Neural cell (in vitro differentiated cells): ENCODE measurements at regions not wholly inside any gene's neighbourhood (a gene's known extent, or its start where the extent isn't known, plus 50 kb on each side); places are given as distances from the start of the nearest gene placed in this dataset.

ENCODE experiments used
- H2AFZ ChIP-seq: fragments of 200-600, 300-800 bp; sonication (generic), shearing (Covaris generic); 2 replicates; pipeline ENCODE4 v1.6.0; 2014; ENCODE audit warnings: low read depth, mild to moderate bottlenecking, antibody characterized with exemption, low read length, moderate library complexity
- H3F3A ChIP-seq: fragments of 200-600 bp; shearing (Covaris generic); 2 replicates; pipeline ENCODE4 v1.6.1; 2016; ENCODE audit warnings: mild to moderate bottlenecking, moderate library complexity, mixed read lengths, antibody characterized with exemption, low read length; ENCODE audit not compliant: insufficient read depth, poor library complexity, severe bottlenecking
- H3K27ac ChIP-seq: fragments of 200-600, 300-800 bp; sonication (generic), shearing (Covaris generic); 2 replicates; pipeline ENCODE4 v1.5.1; 2014; ENCODE audit warnings: mild to moderate bottlenecking, low read length, moderate library complexity
- H3K27me3 ChIP-seq: fragments of 300-800, 200-600 bp; sonication (generic), shearing (Covaris generic); 2 replicates; pipeline ENCODE4 v1.6.0; 2014; ENCODE audit warnings: mild to moderate bottlenecking, low read depth, low read length, moderate library complexity; ENCODE audit not compliant: insufficient read depth
- H3K36me3 ChIP-seq: fragments of 300-800, 200-600 bp; sonication (generic), shearing (Covaris generic); 2 replicates; pipeline ENCODE4 v1.5.1; 2014; ENCODE audit warnings: mild to moderate bottlenecking, antibody characterized with exemption, low read length, moderate library complexity; ENCODE audit not compliant: insufficient read depth
- H3K4me2 ChIP-seq: fragments of 300-800, 200-600 bp; sonication (generic), shearing (Covaris generic); 2 replicates; pipeline ENCODE4 v1.6.0; 2014; ENCODE audit warnings: mild to moderate bottlenecking, low read length
- H3K4me3 ChIP-seq: fragments of 300-800, 200-600 bp; sonication (generic), shearing (Covaris generic); 2 replicates; pipeline ENCODE4 v1.5.1; 2014; ENCODE audit warnings: mild to moderate bottlenecking, low read length, moderate library complexity
- H3K79me2 ChIP-seq: fragments of 200-600 bp; shearing (Covaris generic); replicated peaks from 2 replicates; pipeline ENCODE4 v1.6.0; 2014; ENCODE audit warnings: mild to moderate bottlenecking, low read length, moderate library complexity; ENCODE audit not compliant: insufficient read depth
- H3K9ac ChIP-seq: fragments of 300-800, 200-600 bp; sonication (generic), shearing (Covaris generic); 2 replicates; pipeline ENCODE4 v1.6.1; 2016; ENCODE audit warnings: mild to moderate bottlenecking, low read length, mixed read lengths
- H3K9me2 ChIP-seq: fragments of 200-600 bp; shearing (Covaris generic); 2 replicates; pipeline ENCODE4 v1.6.1; 2016; ENCODE audit warnings: mild to moderate bottlenecking, low read length, mixed read lengths; ENCODE audit not compliant: insufficient read depth
- H3K9me3 ChIP-seq: fragments of 200-600, 300-800 bp; sonication (generic), shearing (Covaris generic); 2 replicates; pipeline ENCODE4 v1.6.1; 2016; ENCODE audit warnings: mild to moderate bottlenecking, mixed run types, low read length, moderate library complexity, mixed read lengths
- H4K20me1 ChIP-seq: fragments of 200-600 bp; shearing (Covaris generic); 2 replicates; pipeline ENCODE4 v1.6.1; 2016; ENCODE audit warnings: mild to moderate bottlenecking, mixed run types; ENCODE audit not compliant: insufficient read depth
- EP300 ChIP-seq: fragments of 450-650 bp; conservative IDR thresholded peaks from 2 replicates; pipeline ENCODE4 v1.6.1; 2014; ENCODE audit warnings: antibody characterized with exemption, mild to moderate bottlenecking, moderate library complexity; ENCODE audit not compliant: poor library complexity, severe bottlenecking
- EZH2 ChIP-seq: fragments of 200-600, 300-800 bp; shearing (Covaris generic), sonication (generic); IDR thresholded peaks from 2 replicates; pipeline ENCODE4 v1.6.1; 2014; ENCODE audit warnings: antibody characterized with exemption, low read length, borderline replicate concordance, mild to moderate bottlenecking; ENCODE audit not compliant: insufficient read depth, poor library complexity, severe bottlenecking
- MXI1 ChIP-seq: fragments of 450-650 bp; conservative IDR thresholded peaks from 2 replicates; pipeline ENCODE4 v1.6.1; 2014; ENCODE audit warnings: antibody characterized with exemption, mild to moderate bottlenecking; ENCODE audit not compliant: poor library complexity, severe bottlenecking
- POLR2AphosphoS5 ChIP-seq: IDR thresholded peaks from 2 replicates; pipeline ENCODE4 v1.6.1; 2012
- RAD21 ChIP-seq: fragments of 450-650 bp; conservative IDR thresholded peaks from 2 replicates; pipeline ENCODE4 v1.6.1; 2014; ENCODE audit warnings: antibody characterized with exemption, mild to moderate bottlenecking, moderate library complexity
- REST ChIP-seq: IDR thresholded peaks from 2 replicates; pipeline ENCODE4 v1.6.1; 2012; ENCODE audit warnings: borderline replicate concordance
- SMC3 ChIP-seq: fragments of 450-650 bp; conservative IDR thresholded peaks from 2 replicates; pipeline ENCODE4 v1.6.1; 2014; ENCODE audit warnings: antibody characterized with exemption, mild to moderate bottlenecking, moderate library complexity; ENCODE audit not compliant: poor library complexity
- TAF1 ChIP-seq: IDR thresholded peaks from 2 replicates; pipeline ENCODE4 v1.6.1; 2012; ENCODE audit warnings: low read depth
- TF ChIP-seq, protein P1 (sequence below): fragments of 450-650 bp; IDR thresholded peaks from 2 replicates; pipeline ENCODE4 v1.5.1; 2014; ENCODE audit warnings: antibody characterized with exemption, mild to moderate bottlenecking, moderate library complexity; ENCODE audit not compliant: poor library complexity, severe bottlenecking

- no peak overlapping the region for H2AFZ ChIP-seq
- no peaks in the 10 kb centered on the region for H3K9me3 ChIP-seq
- H3K4me2 ChIP-seq = no peak overlapping the region
- no peaks in the 10 kb centered on the region for H3K79me2 ChIP-seq
- H3K36me3 ChIP-seq = no peaks in the 10 kb centered on the region
- no peaks in the 10 kb centered on the region for H3K9me2 ChIP-seq
- TF ChIP-seq MXI1 (no peak), EP300 (no peak), RAD21 (no peak)
- TF ChIP-seq, protein P1, sequence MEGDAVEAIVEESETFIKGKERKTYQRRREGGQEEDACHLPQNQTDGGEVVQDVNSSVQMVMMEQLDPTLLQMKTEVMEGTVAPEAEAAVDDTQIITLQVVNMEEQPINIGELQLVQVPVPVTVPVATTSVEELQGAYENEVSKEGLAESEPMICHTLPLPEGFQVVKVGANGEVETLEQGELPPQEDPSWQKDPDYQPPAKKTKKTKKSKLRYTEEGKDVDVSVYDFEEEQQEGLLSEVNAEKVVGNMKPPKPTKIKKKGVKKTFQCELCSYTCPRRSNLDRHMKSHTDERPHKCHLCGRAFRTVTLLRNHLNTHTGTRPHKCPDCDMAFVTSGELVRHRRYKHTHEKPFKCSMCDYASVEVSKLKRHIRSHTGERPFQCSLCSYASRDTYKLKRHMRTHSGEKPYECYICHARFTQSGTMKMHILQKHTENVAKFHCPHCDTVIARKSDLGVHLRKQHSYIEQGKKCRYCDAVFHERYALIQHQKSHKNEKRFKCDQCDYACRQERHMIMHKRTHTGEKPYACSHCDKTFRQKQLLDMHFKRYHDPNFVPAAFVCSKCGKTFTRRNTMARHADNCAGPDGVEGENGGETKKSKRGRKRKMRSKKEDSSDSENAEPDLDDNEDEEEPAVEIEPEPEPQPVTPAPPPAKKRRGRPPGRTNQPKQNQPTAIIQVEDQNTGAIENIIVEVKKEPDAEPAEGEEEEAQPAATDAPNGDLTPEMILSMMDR = no peak
- no peaks in the 10 kb centered on the region for H3K27me3 ChIP-seq
- H3K4me3 ChIP-seq = no peak overlapping the region
- H3K27ac ChIP-seq = no peak overlapping the region
- H3K9ac ChIP-seq = no peak overlapping the region
- H4K20me1 ChIP-seq = no peaks in the 10 kb centered on the region
- no peaks in the 10 kb centered on the region for H3F3A ChIP-seq
These were observed 450.7 kb downstream of the FOXO1 start for GRCh38 chr13:40215747-40216146.

DNA sequence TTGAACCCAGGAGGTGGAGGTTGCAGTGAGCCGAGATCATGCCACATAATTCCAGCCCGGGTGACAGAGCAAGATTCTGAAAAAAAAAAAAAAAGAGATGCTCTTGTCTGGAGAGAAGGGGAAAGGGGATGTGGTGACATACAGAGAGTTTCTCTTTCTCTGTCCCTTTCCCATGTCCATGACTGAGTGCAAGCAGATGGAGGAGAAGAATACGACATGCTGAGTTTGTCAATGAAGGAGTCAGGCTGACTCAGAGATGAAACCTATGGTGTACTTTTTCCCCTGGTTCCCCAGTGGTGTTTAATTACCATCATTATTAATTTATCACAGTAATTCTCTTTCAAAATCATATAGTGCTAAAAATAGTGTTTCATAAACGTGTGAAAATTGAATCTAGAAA lies 448.8 kb downstream of the FOXO1 start:
- Histone ChIP-seq H3K4me2 (no peak overlapping the region), H3K4me3 (no peak overlapping the region), H3F3A (peaks cover 4% of the 10 kb centered on the region), H3K9ac (no peak overlapping the region), H4K20me1 (no peaks in the 10 kb centered on the region), H2AFZ (no peak overlapping the region), H3K27me3 (no peaks in the 10 kb centered on the region), H3K79me2 (no peaks in the 10 kb centered on the region), H3K36me3 (no peaks in the 10 kb centered on the region), H3K9me3 (no peaks in the 10 kb centered on the region), H3K9me2 (no peaks in the 10 kb centered on the region), H3K27ac (no peak overlapping the region)
- TF ChIP-seq SMC3 (no peak), EP300 (no peak)

DNA sequence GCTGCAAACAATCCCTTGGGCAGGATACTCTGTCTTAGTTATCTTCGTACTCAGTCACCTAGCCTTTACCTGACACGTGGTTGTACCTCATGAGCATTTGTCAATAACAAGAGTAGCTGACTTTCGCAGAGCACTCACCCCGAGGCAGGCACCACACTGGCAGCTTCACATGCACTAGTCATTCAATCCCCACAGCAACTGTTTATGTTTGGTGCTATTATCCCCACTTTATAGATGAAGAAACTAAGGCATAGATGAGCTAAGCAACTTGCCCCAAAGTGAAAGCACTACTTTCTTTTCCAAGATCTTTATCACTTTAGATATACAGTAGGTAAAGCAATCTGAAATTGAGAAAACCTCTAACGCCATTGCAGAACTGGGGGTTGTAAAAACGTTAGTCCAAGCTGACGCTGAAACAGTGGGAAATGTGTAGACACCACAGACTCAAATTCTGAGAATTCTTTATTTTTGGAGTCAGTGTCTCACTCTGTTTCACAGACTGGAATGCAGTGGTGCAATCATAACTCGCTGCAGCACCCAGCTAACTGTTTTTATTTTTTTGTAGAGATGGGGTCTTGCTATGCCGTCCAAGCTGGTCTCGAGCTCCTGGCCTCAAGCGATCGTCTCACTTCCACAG lies 446.0 kb downstream of the FOXO1 start:
- Histone ChIP-seq H3F3A (peaks cover 6% of the 10 kb centered on the region), H3K9me2 (no peaks in the 10 kb centered on the region), H3K4me3 (no peak overlapping the region), H3K4me2 (no peak overlapping the region), H3K36me3 (no peaks in the 10 kb centered on the region), H3K27me3 (no peaks in the 10 kb centered on the region), H2AFZ (no peak overlapping the region), H3K79me2 (no peaks in the 10 kb centered on the region), H3K9me3 (no peaks in the 10 kb centered on the region), H4K20me1 (no peaks in the 10 kb centered on the region), H3K9ac (no peak overlapping the region), H3K27ac (no peak overlapping the region)
- TF ChIP-seq TAF1 = no peak
- no peak for TF ChIP-seq REST
- TF ChIP-seq MXI1 = no peak
- no peak for TF ChIP-seq EZH2
- TF ChIP-seq POLR2AphosphoS5 = no peak
- TF ChIP-seq EP300 = no peak
- TF ChIP-seq, protein P1 = no peak
- TF ChIP-seq RAD21 = no peak
- no peak for TF ChIP-seq SMC3
